HEK293 (cell line): ENCODE measurements at regions not wholly inside any gene's neighbourhood (a gene's known extent, or its start where the extent isn't known, plus 50 kb on each side); places are given as distances from the start of the nearest gene placed in this dataset.

Experiments
- BCL11A ChIP-seq: fragments of 450-650 bp; formaldehyde crosslinking; IDR thresholded peaks from 2 replicates; pipeline ENCODE4 v1.5.1; 2016; ENCODE audit warnings: low read depth, missing biosample characterization, missing genetic modification characterization
- KLF16 ChIP-seq: fragments of 450-650 bp; formaldehyde crosslinking; IDR thresholded peaks from 2 replicates; pipeline ENCODE4 v1.5.1; 2017; ENCODE audit warnings: missing biosample characterization, missing genetic modification characterization
- RBAK ChIP-seq: fragments of 450-650 bp; formaldehyde crosslinking; IDR thresholded peaks from 2 replicates; pipeline ENCODE4 v1.5.1; 2016; ENCODE audit warnings: missing biosample characterization, missing genetic modification characterization
- YY1 ChIP-seq: fragments of 450-650 bp; formaldehyde crosslinking; IDR thresholded peaks from 2 replicates; pipeline ENCODE4 v1.5.1; 2018; ENCODE audit warnings: missing biosample characterization, missing genetic modification characterization
- ZNF10 ChIP-seq: fragments of 450-650 bp; formaldehyde crosslinking; IDR thresholded peaks from 2 replicates; pipeline ENCODE4 v1.5.1; 2017; ENCODE audit warnings: missing biosample characterization, missing genetic modification characterization
- ZNF140 ChIP-seq: fragments of 450-650 bp; formaldehyde crosslinking; IDR thresholded peaks from 2 replicates; pipeline ENCODE4 v1.5.1; 2016; ENCODE audit warnings: missing biosample characterization, missing genetic modification characterization
- ZNF18 ChIP-seq: fragments of 450-650 bp; formaldehyde crosslinking; IDR thresholded peaks from 2 replicates; pipeline ENCODE4 v1.5.1; 2016; ENCODE audit warnings: missing biosample characterization, missing genetic modification characterization
- ZNF37A ChIP-seq: fragments of 450-650 bp; IDR thresholded peaks from 2 replicates; pipeline ENCODE4 v1.5.1; 2018; ENCODE audit warnings: missing biosample characterization, missing genetic modification characterization
- ZNF510 ChIP-seq: fragments of 450-650 bp; formaldehyde crosslinking; IDR thresholded peaks from 2 replicates; pipeline ENCODE4 v1.5.1; 2018; ENCODE audit warnings: mild to moderate bottlenecking, missing genetic modification characterization, missing biosample characterization; ENCODE audit not compliant: insufficient replicate concordance
- TF ChIP-seq, protein P1 (sequence below): fragments of 450-650 bp; formaldehyde crosslinking; IDR thresholded peaks from 2 replicates; pipeline ENCODE4 v1.5.1; 2016; ENCODE audit warnings: missing biosample characterization, missing genetic modification characterization
- TF ChIP-seq, protein P2 (sequence below): fragments of 450-650 bp; formaldehyde crosslinking; IDR thresholded peaks from 2 replicates; pipeline ENCODE4 v1.5.1; 2016; ENCODE audit warnings: missing biosample characterization, missing genetic modification characterization, borderline replicate concordance
- TF ChIP-seq, protein P3 (sequence below): fragments of 450-650 bp; formaldehyde crosslinking; IDR thresholded peaks from 2 replicates; pipeline ENCODE4 v1.5.1; 2017; ENCODE audit warnings: missing biosample characterization, mild to moderate bottlenecking, missing genetic modification characterization, moderate library complexity

DNA sequence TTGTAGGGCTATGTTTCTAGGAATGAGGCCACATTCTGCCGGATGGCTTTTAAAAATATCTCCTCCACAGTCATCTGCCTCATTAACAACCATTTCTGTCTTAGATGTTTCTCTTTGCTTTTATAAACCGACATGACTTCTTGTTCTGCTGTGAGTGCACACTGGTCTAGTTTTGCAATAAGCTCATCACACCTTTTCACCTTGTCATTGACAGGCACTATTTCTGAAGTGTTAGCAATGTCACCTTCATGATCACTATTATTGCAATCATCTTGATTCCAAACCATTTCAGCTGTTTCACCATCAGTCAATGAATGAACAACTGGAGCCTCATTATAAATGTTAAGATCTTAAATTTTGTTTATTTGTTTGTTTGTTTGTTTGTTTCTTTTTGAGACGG is 523.7 kb upstream of the DSEL start:
- TF ChIP-seq ZNF510 (tag by site-specific recombination) = no peak
- no peak for TF ChIP-seq ZNF37A (tag by site-specific recombination)
- TF ChIP-seq, protein P1, sequence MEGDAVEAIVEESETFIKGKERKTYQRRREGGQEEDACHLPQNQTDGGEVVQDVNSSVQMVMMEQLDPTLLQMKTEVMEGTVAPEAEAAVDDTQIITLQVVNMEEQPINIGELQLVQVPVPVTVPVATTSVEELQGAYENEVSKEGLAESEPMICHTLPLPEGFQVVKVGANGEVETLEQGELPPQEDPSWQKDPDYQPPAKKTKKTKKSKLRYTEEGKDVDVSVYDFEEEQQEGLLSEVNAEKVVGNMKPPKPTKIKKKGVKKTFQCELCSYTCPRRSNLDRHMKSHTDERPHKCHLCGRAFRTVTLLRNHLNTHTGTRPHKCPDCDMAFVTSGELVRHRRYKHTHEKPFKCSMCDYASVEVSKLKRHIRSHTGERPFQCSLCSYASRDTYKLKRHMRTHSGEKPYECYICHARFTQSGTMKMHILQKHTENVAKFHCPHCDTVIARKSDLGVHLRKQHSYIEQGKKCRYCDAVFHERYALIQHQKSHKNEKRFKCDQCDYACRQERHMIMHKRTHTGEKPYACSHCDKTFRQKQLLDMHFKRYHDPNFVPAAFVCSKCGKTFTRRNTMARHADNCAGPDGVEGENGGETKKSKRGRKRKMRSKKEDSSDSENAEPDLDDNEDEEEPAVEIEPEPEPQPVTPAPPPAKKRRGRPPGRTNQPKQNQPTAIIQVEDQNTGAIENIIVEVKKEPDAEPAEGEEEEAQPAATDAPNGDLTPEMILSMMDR = no peak
- TF ChIP-seq ZNF10 = no peak
- TF ChIP-seq ZNF140 (tag by site-specific recombination) = no peak
- no peak for TF ChIP-seq RBAK (tag by site-specific recombination)
- TF ChIP-seq, protein P2, sequence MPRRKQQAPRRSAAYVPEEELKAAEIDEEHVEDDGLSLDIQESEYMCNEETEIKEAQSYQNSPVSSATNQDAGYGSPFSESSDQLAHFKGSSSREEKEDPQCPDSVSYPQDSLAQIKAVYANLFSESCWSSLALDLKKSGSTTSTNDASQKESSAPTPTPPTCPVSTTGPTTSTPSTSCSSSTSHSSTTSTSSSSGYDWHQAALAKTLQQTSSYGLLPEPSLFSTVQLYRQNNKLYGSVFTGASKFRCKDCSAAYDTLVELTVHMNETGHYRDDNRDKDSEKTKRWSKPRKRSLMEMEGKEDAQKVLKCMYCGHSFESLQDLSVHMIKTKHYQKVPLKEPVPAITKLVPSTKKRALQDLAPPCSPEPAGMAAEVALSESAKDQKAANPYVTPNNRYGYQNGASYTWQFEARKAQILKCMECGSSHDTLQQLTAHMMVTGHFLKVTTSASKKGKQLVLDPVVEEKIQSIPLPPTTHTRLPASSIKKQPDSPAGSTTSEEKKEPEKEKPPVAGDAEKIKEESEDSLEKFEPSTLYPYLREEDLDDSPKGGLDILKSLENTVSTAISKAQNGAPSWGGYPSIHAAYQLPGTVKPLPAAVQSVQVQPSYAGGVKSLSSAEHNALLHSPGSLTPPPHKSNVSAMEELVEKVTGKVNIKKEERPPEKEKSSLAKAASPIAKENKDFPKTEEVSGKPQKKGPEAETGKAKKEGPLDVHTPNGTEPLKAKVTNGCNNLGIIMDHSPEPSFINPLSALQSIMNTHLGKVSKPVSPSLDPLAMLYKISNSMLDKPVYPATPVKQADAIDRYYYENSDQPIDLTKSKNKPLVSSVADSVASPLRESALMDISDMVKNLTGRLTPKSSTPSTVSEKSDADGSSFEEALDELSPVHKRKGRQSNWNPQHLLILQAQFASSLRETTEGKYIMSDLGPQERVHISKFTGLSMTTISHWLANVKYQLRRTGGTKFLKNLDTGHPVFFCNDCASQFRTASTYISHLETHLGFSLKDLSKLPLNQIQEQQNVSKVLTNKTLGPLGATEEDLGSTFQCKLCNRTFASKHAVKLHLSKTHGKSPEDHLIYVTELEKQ = no peak
- TF ChIP-seq KLF16 (tag by site-specific recombination) = no peak
- no peak for TF ChIP-seq YY1 (tag by site-specific recombination)
- TF ChIP-seq ZNF18 (tag by site-specific recombination) = no peak
- TF ChIP-seq, protein P3, sequence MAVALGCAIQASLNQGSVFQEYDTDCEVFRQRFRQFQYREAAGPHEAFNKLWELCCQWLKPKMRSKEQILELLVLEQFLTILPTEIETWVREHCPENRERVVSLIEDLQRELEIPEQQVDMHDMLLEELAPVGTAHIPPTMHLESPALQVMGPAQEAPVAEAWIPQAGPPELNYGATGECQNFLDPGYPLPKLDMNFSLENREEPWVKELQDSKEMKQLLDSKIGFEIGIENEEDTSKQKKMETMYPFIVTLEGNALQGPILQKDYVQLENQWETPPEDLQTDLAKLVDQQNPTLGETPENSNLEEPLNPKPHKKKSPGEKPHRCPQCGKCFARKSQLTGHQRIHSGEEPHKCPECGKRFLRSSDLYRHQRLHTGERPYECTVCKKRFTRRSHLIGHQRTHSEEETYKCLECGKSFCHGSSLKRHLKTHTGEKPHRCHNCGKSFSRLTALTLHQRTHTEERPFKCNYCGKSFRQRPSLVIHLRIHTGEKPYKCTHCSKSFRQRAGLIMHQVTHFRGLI (tag by site-specific recombination) = no peak
- TF ChIP-seq BCL11A (tag by site-specific recombination) = no peak
